ENCODE measurements at regions not wholly inside any gene's neighbourhood (a gene's known extent, or its start where the extent isn't known, plus 50 kb on each side); places are given as distances from the start of the nearest gene placed in this dataset.

GRCh38 chr18:23386317-23386716, 66.8 kb upstream of the RIOK3 start:
- DNase-seq (ENCODE audit: low spot score): no peak

GRCh38 chr18:23387265-23387664, 65.8 kb upstream of the RIOK3 start:
- DNase-seq (ENCODE audit: low spot score): no peak

GRCh38 chr18:23388357-23388756, 64.7 kb upstream of the RIOK3 start:
- DNase-seq (ENCODE audit: low spot score): no peak

GRCh38 chr18:23391156-23391555, 61.9 kb upstream of the RIOK3 start:
- no peak for DNase-seq (ENCODE audit: low spot score)

GRCh38 chr18:23397907-23398306, 55.2 kb upstream of the RIOK3 start:
- DNase-seq (ENCODE audit: low spot score): no peak

GRCh38 chr18:23398401-23398800, 54.7 kb upstream of the RIOK3 start:
- DNase-seq (ENCODE audit: low spot score): no peak

- DNase-seq (ENCODE audit: low spot score): no peak
Measured at GRCh38 chr18:23399067-23399466, 54.0 kb upstream of the RIOK3 start.

- no peak for DNase-seq (ENCODE audit: low spot score)
Measured at GRCh38 chr18:23400918-23401317, 52.2 kb upstream of the RIOK3 start.

- peak; percentile 40 for DNase-seq (ENCODE audit: low spot score)
Measured at GRCh38 chr18:23401400-23402347, 51.4 kb upstream of the RIOK3 start.
